ENCODE measurements at regions not wholly inside any gene's neighbourhood (a gene's known extent, or its start where the extent isn't known, plus 50 kb on each side); places are given as distances from the start of the nearest gene placed in this dataset.

DNA sequence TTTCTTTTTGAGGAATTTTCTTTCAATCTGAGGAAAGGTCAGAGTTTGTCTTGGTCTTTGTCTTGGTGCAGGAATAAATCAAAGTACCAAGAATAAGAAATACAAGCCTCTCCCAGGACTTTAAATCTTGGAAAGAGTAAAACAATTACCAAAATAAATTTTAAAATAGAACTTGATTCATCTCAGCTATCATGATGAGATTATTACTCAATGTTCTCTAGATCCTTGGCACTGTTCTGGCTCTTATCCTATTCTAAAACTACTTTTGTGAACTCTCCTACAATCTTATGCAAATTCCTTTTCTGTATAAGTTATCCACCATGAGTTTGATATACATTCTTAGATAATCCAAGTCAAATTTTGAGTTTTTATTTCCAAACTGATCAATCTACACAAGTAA, 464.3 kb downstream of the PPARGC1A start:
- TF ChIP-seq, protein P1, sequence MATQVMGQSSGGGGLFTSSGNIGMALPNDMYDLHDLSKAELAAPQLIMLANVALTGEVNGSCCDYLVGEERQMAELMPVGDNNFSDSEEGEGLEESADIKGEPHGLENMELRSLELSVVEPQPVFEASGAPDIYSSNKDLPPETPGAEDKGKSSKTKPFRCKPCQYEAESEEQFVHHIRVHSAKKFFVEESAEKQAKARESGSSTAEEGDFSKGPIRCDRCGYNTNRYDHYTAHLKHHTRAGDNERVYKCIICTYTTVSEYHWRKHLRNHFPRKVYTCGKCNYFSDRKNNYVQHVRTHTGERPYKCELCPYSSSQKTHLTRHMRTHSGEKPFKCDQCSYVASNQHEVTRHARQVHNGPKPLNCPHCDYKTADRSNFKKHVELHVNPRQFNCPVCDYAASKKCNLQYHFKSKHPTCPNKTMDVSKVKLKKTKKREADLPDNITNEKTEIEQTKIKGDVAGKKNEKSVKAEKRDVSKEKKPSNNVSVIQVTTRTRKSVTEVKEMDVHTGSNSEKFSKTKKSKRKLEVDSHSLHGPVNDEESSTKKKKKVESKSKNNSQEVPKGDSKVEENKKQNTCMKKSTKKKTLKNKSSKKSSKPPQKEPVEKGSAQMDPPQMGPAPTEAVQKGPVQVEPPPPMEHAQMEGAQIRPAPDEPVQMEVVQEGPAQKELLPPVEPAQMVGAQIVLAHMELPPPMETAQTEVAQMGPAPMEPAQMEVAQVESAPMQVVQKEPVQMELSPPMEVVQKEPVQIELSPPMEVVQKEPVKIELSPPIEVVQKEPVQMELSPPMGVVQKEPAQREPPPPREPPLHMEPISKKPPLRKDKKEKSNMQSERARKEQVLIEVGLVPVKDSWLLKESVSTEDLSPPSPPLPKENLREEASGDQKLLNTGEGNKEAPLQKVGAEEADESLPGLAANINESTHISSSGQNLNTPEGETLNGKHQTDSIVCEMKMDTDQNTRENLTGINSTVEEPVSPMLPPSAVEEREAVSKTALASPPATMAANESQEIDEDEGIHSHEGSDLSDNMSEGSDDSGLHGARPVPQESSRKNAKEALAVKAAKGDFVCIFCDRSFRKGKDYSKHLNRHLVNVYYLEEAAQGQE (IDR thresholded peaks at IDR 0.05; ENCODE audit: insufficient read depth in 1 of 2, low read depth in 2 of 2, low read length in 1 of 2), result no peak
- TF ChIP-seq CTCF (IDR thresholded peaks at IDR 0.05) (no peak), POLR2AphosphoS5 (IDR thresholded peaks at IDR 0.05; ENCODE audit: low read depth, low read length) (no peak), TCF7L2 (IDR thresholded peaks at IDR 0.05; ENCODE audit: low read depth, low read length) (no peak), SIN3A (IDR thresholded peaks at IDR 0.05; ENCODE audit: borderline replicate concordance, insufficient read depth, low read depth, low read length) (no peak)
